Natural killer cell (primary cell): ENCODE measurements at regions not wholly inside any gene's neighbourhood (a gene's known extent, or its start where the extent isn't known, plus 50 kb on each side); places are given as distances from the start of the nearest gene placed in this dataset.

ENCODE experiments used
- ATAC-seq, 3 donors: fragments of 150-1000 bp in 2 of 3; fragments of 200-7000 bp in 1 of 3; cut with Tn5 transposase; 1 replicate in 1 of 3; 2 replicates in 2 of 3; pipeline ENCODE4 v1.10.0; 2021; ENCODE audit warnings: mild to moderate bottlenecking in 2 of 3, moderate library complexity in 2 of 3
- DNase-seq, 2 donors: peaks; one replicate each; pipeline versions ENCODE4 v3.0.0 to v3.0.0-alpha.2; 2013 to 2021; ENCODE audit warnings: mixed read lengths in 1 of 2
- H3K27ac ChIP-seq: one replicate; pipeline ENCODE4 v1.5.1; 2013; ENCODE audit warnings: mild to moderate bottlenecking, low read length
- H3K27me3 ChIP-seq: one replicate; pipeline ENCODE4 v1.6.1; 2013; ENCODE audit warnings: low read length; ENCODE audit not compliant: control insufficient read depth, insufficient read depth
- H3K36me3 ChIP-seq: one replicate; pipeline ENCODE4 v1.6.1; 2013; ENCODE audit warnings: low read length; ENCODE audit not compliant: control insufficient read depth, insufficient read depth
- H3K4me1 ChIP-seq: one replicate; pipeline ENCODE4 v1.6.1; 2013; ENCODE audit warnings: low read length; ENCODE audit not compliant: control insufficient read depth, insufficient read depth
- H3K4me3 ChIP-seq: one replicate; pipeline ENCODE4 v1.5.1; 2013; ENCODE audit warnings: low read length
- H3K9me3 ChIP-seq: one replicate; pipeline ENCODE4 v1.6.1; 2013; ENCODE audit warnings: low read length; ENCODE audit not compliant: control insufficient read depth, insufficient read depth
- H3K27ac Mint-ChIP-seq, 2 donors: one replicate each; pipeline ENCODE4 v1.8.0; 2022; ENCODE audit warnings: mild to moderate bottlenecking in 2 of 2, mixed read lengths in 2 of 2, moderate library complexity in 1 of 2
- H3K27me3 Mint-ChIP-seq, 2 donors: one replicate each; pipeline ENCODE4 v1.8.0; 2022; ENCODE audit warnings: low read depth in 2 of 2, mixed read lengths in 2 of 2
- H3K36me3 Mint-ChIP-seq: one replicate; pipeline ENCODE4 v1.8.0; 2022; ENCODE audit warnings: mixed read lengths
- H3K4me1 Mint-ChIP-seq, 2 donors: one replicate each; pipeline ENCODE4 v1.8.0; 2022; ENCODE audit warnings: mixed read lengths in 2 of 2
- H3K4me3 Mint-ChIP-seq: one replicate; pipeline ENCODE4 v1.8.0; 2022; ENCODE audit warnings: mild to moderate bottlenecking, moderate library complexity, mixed read lengths
- H3K9me3 Mint-ChIP-seq, 2 donors: one replicate each; pipeline ENCODE4 v1.8.0; 2022; ENCODE audit warnings: mixed read lengths in 2 of 2
- CTCF ChIP-seq: fragments of 200-600 bp; IDR thresholded peaks from one replicate; pipeline ENCODE4 v1.8.0; 2022; ENCODE audit warnings: antibody characterized with exemption
- WGBS: methylation state at CpG from one replicate; pipeline ENCODE4 v1.1.7; 2013; ENCODE audit warnings: missing lambda C conversion rate; ENCODE audit not compliant: insufficient coverage; 5-methylcytosine and 5-hydroxymethylcytosine counted together
- intact Hi-C: fragments of 100-400 bp; cut with micrococcal nuclease; formaldehyde crosslinking; loops from one replicate; pipeline ENCODE4 v1.14.2; 2022

- Histone ChIP-seq H3K4me1 (no peaks in the 10 kb centered on the region), H3K27ac (no peak overlapping the region), H3K9me3 (no peaks in the 10 kb centered on the region), H3K4me3 (no peak overlapping the region), H3K36me3 (no peaks in the 10 kb centered on the region), H3K27me3 (no peaks in the 10 kb centered on the region)
- no peak for ATAC-seq
- H3K9me3 Mint-ChIP-seq, result no peaks in the 10 kb centered on the region
- H3K36me3 Mint-ChIP-seq, result no peaks in the 10 kb centered on the region
- DNase-seq, result no peak
- no peak overlapping the region for H3K4me3 Mint-ChIP-seq
- TF ChIP-seq CTCF, result no peak
- intact Hi-C loops, result no loop called here
- peaks cover 0 to 2% of the 10 kb centered on the region in 2 donors for H3K27me3 Mint-ChIP-seq
- no peak overlapping the region for H3K27ac Mint-ChIP-seq
- H3K4me1 Mint-ChIP-seq, result no peaks in the 10 kb centered on the region
These were observed 234.3 kb upstream of the ZPLD1 start for GRCh38 chr3:102200560-102200959.

DNA sequence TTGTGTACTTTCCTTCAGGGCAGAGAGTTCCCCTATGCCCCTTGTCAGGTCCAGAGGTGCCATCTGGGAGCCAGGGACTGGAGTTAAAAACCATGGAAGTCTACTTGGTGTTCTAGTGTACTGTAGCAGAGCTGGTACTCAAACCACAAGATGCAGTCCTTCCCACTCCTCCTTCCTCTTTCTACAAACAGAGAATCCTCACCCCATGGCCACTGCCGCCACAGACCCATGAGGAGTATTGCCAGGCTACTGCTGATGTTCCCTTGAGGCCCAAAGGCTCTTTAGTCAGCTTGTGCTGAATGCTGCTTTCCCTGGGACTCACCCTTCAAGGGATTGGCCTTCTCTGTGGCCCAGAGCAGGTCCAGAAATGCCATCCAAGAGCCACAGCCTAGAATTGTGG lies 229.2 kb upstream of the ZPLD1 start:
- TF ChIP-seq CTCF, result no peak
- H3K27me3 ChIP-seq, result no peaks in the 10 kb centered on the region
- intact Hi-C loops, result no loop called here
- Mint-ChIP-seq H3K36me3 (no peaks in the 10 kb centered on the region), H3K27me3 (peaks cover 5 to 6% of the 10 kb centered on the region in 2 donors), H3K9me3 (no peaks in the 10 kb centered on the region), H3K4me3 (no peak overlapping the region), H3K4me1 (no peaks in the 10 kb centered on the region), H3K27ac (no peak overlapping the region)
- ATAC-seq (no peak), DNase-seq (no peak)
- H3K4me3 ChIP-seq, result no peak overlapping the region
- H3K9me3 ChIP-seq, result no peaks in the 10 kb centered on the region
- no peaks in the 10 kb centered on the region for H3K36me3 ChIP-seq
- 80% methylated on average over 1 of the region's 1 CpG for WGBS
- H3K4me1 ChIP-seq, result no peaks in the 10 kb centered on the region
- H3K27ac ChIP-seq, result no peak overlapping the region

GRCh38 chr3:102206511-102207031 lies 228.2 kb upstream of the ZPLD1 start:
- ATAC-seq, result no peak
- DNase-seq, result no peak
- Mint-ChIP-seq H3K4me1 (no peaks in the 10 kb centered on the region), H3K36me3 (no peaks in the 10 kb centered on the region), H3K27me3 (peaks cover 5 to 6% of the 10 kb centered on the region in 2 donors), H3K27ac (no peak overlapping the region), H3K9me3 (no peaks in the 10 kb centered on the region), H3K4me3 (no peak overlapping the region)
- Histone ChIP-seq H3K9me3 (no peaks in the 10 kb centered on the region), H3K36me3 (no peaks in the 10 kb centered on the region), H3K4me3 (no peak overlapping the region), H3K27me3 (no peaks in the 10 kb centered on the region), H3K4me1 (no peaks in the 10 kb centered on the region), H3K27ac (no peak overlapping the region)
- intact Hi-C loops, result no loop called here
- no peak for TF ChIP-seq CTCF
- 70% methylated on average over 4 of the region's 4 CpGs for WGBS

DNA sequence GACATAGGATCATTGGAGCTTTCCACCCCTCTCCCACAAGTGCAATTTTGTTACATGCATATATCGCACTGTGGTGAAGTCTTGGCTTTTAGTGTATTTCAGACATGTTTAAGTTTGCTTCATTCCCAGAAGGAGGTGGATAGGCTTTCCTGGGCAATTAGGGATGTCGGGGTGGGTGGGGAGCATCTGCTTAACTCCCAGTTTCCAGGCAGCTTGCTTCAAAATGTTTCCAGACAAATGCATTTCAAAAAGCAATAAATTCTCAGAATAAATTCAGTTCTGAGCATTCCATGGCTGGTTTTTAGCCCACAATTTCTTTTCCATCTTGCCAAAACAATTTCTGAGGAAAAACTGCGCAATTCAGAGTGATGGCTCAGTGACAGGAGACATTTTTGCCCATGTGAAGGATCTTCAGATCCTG lies 227.7 kb upstream of the ZPLD1 start:
- H3K4me3 Mint-ChIP-seq, result no peak overlapping the region
- intact Hi-C loops, result no loop called here
- WGBS, result 92% methylated on average over 3 of the region's 3 CpGs

More for the DNA sequence above, 227.7 kb upstream of the ZPLD1 start:
- Histone ChIP-seq H3K36me3 (no peaks in the 10 kb centered on the region), H3K27ac (no peak overlapping the region), H3K9me3 (no peaks in the 10 kb centered on the region), H3K4me1 (no peaks in the 10 kb centered on the region), H3K4me3 (no peak overlapping the region), H3K27me3 (no peaks in the 10 kb centered on the region)
- TF ChIP-seq CTCF, result no peak
- DNase-seq, result no peak
- peaks cover 5 to 6% of the 10 kb centered on the region in 2 donors for H3K27me3 Mint-ChIP-seq
- no peak overlapping the region for H3K27ac Mint-ChIP-seq
- no peak for ATAC-seq
- H3K4me1 Mint-ChIP-seq, result no peaks in the 10 kb centered on the region
- H3K9me3 Mint-ChIP-seq, result no peaks in the 10 kb centered on the region
- H3K36me3 Mint-ChIP-seq, result no peaks in the 10 kb centered on the region
